Fibroblast of lung (primary cell): ENCODE measurements at regions not wholly inside any gene's neighbourhood (a gene's known extent, or its start where the extent isn't known, plus 50 kb on each side); places are given as distances from the start of the nearest gene placed in this dataset.
A peak's percentile ranks its signal among the peaks of the same experiment; 100 is the strongest.
"Not testable (repeated sequence)": the region's sequence is repeated elsewhere in the genome, so short reads cannot be mapped to it uniquely, and the experiment has no call there.

Experiments
- DNase-seq, 2 donors: peaks; one replicate each; pipeline versions ENCODE4 v3.0.0 to v3.0.0-alpha.2; 2010; ENCODE audit warnings: low read depth in 2 of 2
- H2AFZ ChIP-seq: 2 replicates; pipeline ENCODE4 v1.5.1; 2012; ENCODE audit warnings: low read length, control low read depth, inconsistent platforms
- H3K27ac ChIP-seq: 2 replicates; pipeline ENCODE4 v1.5.1; 2011; ENCODE audit warnings: low read length, control low read depth; ENCODE audit not compliant: insufficient read depth
- H3K27me3 ChIP-seq: 2 replicates; pipeline ENCODE4 v1.5.1; 2011; ENCODE audit warnings: mild to moderate bottlenecking, low read length; ENCODE audit not compliant: control insufficient read depth, insufficient read depth
- H3K36me3 ChIP-seq: 2 replicates; pipeline ENCODE4 v1.5.1; 2011; ENCODE audit warnings: low read length; ENCODE audit not compliant: control insufficient read depth, insufficient read depth
- H3K4me1 ChIP-seq: 2 replicates; pipeline ENCODE4 v1.5.1; 2011; ENCODE audit warnings: low read length; ENCODE audit not compliant: control insufficient read depth, insufficient read depth; ENCODE audit errors: extremely low read depth
- H3K4me2 ChIP-seq: 2 replicates; pipeline ENCODE4 v1.5.1; 2011; ENCODE audit warnings: low read length, control low read depth; ENCODE audit not compliant: insufficient read depth; ENCODE audit errors: extremely low read depth
- H3K4me3 ChIP-seq, 4 experiments: fragments of 200-600 bp in 1 of 4; sonication (generic) in 1 of 4; replicated peaks in 1 of 4; 2 replicates each; pipeline ENCODE4 v1.5.1; 2011 to 2016; ENCODE audit warnings: low read length in 4 of 4, low read depth in 3 of 4, mild to moderate bottlenecking in 3 of 4, control low read depth in 2 of 4, inconsistent platforms in 1 of 4, mixed read lengths in 1 of 4; ENCODE audit not compliant: insufficient read depth in 1 of 4; ENCODE audit errors: control extremely low read depth in 1 of 4
- H3K79me2 ChIP-seq: 2 replicates; pipeline ENCODE4 v1.5.1; 2012; ENCODE audit warnings: mild to moderate bottlenecking, low read length, inconsistent platforms; ENCODE audit not compliant: control insufficient read depth, insufficient read depth
- H3K9ac ChIP-seq: 2 replicates; pipeline ENCODE4 v1.5.1; 2011; ENCODE audit warnings: mild to moderate bottlenecking, low read length, control low read depth; ENCODE audit not compliant: insufficient read depth
- H3K9me3 ChIP-seq: 2 replicates; pipeline ENCODE4 v1.5.1; 2012; ENCODE audit warnings: low read depth, low read length; ENCODE audit not compliant: control insufficient read depth, insufficient read depth
- H4K20me1 ChIP-seq: 2 replicates; pipeline ENCODE4 v1.5.1; 2011; ENCODE audit warnings: low read length; ENCODE audit not compliant: control insufficient read depth, insufficient read depth; ENCODE audit errors: extremely low read depth
- EZH2 ChIP-seq: IDR thresholded peaks from 2 replicates; pipeline ENCODE4 v1.5.1; 2012; ENCODE audit warnings: low read length, control low read depth, mild to moderate bottlenecking; ENCODE audit errors: missing control alignments
- TF ChIP-seq, protein P1 (sequence below), 2 donors: IDR thresholded peaks in 1 of 2; conservative IDR thresholded peaks in 1 of 2; 1 replicate in 1 of 2; 2 replicates in 1 of 2; pipeline ENCODE4 v1.5.1; 2011 to 2012; ENCODE audit warnings: low read length in 2 of 2, control low read depth in 1 of 2, inconsistent platforms in 1 of 2, low read depth in 1 of 2, mild to moderate bottlenecking in 1 of 2

DNA sequence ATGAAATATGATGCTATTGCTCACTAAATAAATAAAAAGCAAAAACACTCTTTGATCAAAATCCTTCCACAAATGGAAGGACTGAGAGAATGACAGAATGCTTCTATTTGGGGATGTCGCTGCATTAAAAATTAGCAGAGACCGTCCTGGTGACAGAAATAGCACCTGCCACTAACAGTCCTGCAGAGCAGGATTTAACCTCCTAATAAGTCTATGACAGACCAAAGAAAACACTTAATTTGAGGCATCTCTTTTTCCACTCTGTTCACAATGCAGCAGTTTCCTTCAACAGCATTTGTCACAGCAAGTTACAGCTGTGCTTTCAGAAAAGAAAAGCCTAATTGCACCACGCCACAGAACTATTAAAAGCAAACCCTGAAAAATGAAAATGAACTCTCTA is 140.6 kb upstream of the BEND6 start:
- Histone ChIP-seq H4K20me1 (peaks cover 1% of the 10 kb centered on the region), H3K79me2 (peaks cover 80% of the 10 kb centered on the region), H3K36me3 (no peaks in the 10 kb centered on the region), H3K9ac (no peak overlapping the region), H3K4me2 (no peak overlapping the region), H3K27me3 (no peaks in the 10 kb centered on the region), H3K9me3 (no peaks in the 10 kb centered on the region), H3K4me1 (peaks cover 6% of the 10 kb centered on the region), H3K4me3 (no peak overlapping the region), H3K27ac (no peak overlapping the region), H2AFZ (no peak overlapping the region)
- DNase-seq: no peak
- TF ChIP-seq, protein P1, sequence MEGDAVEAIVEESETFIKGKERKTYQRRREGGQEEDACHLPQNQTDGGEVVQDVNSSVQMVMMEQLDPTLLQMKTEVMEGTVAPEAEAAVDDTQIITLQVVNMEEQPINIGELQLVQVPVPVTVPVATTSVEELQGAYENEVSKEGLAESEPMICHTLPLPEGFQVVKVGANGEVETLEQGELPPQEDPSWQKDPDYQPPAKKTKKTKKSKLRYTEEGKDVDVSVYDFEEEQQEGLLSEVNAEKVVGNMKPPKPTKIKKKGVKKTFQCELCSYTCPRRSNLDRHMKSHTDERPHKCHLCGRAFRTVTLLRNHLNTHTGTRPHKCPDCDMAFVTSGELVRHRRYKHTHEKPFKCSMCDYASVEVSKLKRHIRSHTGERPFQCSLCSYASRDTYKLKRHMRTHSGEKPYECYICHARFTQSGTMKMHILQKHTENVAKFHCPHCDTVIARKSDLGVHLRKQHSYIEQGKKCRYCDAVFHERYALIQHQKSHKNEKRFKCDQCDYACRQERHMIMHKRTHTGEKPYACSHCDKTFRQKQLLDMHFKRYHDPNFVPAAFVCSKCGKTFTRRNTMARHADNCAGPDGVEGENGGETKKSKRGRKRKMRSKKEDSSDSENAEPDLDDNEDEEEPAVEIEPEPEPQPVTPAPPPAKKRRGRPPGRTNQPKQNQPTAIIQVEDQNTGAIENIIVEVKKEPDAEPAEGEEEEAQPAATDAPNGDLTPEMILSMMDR (conservative IDR thresholded peaks at IDR 0.05 in 1 of 2, IDR thresholded peaks at IDR 0.05 in 1 of 2; ENCODE audit: low read depth in 1 of 2, low read length in 2 of 2): no peak
- no peak for TF ChIP-seq EZH2

DNA sequence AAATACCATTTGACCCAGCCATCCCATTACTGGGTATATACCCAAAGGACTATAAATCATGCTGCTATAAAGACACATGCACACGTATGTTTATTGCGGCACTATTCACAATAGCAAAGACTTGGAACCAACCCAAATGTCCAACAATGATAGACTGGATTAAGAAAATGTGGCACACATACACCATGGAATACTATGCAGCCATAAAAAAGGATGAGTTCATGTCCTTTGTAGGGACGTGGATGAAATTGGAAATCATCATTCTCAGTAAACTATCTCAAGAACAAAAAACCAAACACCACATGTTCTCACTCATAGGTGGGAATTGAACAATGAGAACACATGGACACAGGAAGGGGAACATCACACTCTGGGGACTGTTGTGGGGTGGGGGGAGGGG is 142.1 kb upstream of the BEND6 start:
- not testable (repeated sequence) for H3K4me1 ChIP-seq, H3K9ac ChIP-seq, H3K9me3 ChIP-seq, H4K20me1 ChIP-seq, H3K4me2 ChIP-seq, H3K27ac ChIP-seq, H3K27me3 ChIP-seq, DNase-seq, H3K36me3 ChIP-seq, H3K4me3 ChIP-seq, H2AFZ ChIP-seq
- peaks cover 77% of the 10 kb centered on the region for H3K79me2 ChIP-seq

DNA sequence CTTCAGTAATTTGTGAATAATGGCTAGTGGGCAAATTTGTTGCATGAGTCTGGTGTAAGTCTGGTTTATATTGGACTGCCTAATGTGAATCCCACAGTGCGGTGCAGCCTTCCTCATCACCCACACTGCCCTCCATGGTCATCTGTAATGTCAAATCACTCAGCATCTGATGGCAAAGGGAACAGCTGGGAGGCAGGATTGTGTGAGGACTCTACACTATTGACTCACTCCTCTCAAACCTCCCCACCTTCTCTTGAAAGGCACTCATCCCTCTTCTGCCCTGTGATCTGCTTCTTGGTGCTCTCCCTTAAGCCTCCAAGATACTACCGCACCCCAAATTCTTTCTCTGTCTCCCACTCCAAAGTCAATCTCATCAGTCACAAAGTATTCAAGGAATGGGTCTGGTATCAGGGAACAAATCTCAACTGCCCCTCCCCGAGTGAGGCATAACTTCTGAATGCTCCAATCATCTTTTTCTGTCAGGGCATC is 146.0 kb upstream of the BEND6 start:
- no peak overlapping the region for H3K4me3 ChIP-seq
- no peaks in the 10 kb centered on the region for H3K36me3 ChIP-seq
- H3K27me3 ChIP-seq: no peaks in the 10 kb centered on the region
- H4K20me1 ChIP-seq: peaks cover 5% of the 10 kb centered on the region
- no peak overlapping the region for H3K9ac ChIP-seq
- H2AFZ ChIP-seq: no peak overlapping the region
- H3K27ac ChIP-seq: peak overlapping the region; percentile 15
- H3K9me3 ChIP-seq: no peaks in the 10 kb centered on the region
- peak in 1 of 2 donors; percentile 89 for DNase-seq
- no peak for TF ChIP-seq EZH2
- TF ChIP-seq, protein P1 (conservative IDR thresholded peaks at IDR 0.05 in 1 of 2, IDR thresholded peaks at IDR 0.05 in 1 of 2; ENCODE audit: low read depth in 1 of 2, low read length in 2 of 2): no peak
- peak overlapping the region; percentile 20 for H3K4me2 ChIP-seq
- H3K4me1 ChIP-seq: peaks cover 11% of the 10 kb centered on the region
- H3K79me2 ChIP-seq: peaks cover 78% of the 10 kb centered on the region
